ENCODE measurements at regions not wholly inside any gene's neighbourhood (a gene's known extent, or its start where the extent isn't known, plus 50 kb on each side); places are given as distances from the start of the nearest gene placed in this dataset.
"Not testable (repeated sequence)": the region's sequence is repeated elsewhere in the genome, so short reads cannot be mapped to it uniquely, and the experiment has no call there.

GRCh38 chr1:233722212-233722979, 108.5 kb downstream of the KCNK1 start:
- H3K4me1 ChIP-seq = no peaks in the 10 kb centered on the region
- H3K4me3 ChIP-seq = no peak overlapping the region
- TF ChIP-seq, protein P1, sequence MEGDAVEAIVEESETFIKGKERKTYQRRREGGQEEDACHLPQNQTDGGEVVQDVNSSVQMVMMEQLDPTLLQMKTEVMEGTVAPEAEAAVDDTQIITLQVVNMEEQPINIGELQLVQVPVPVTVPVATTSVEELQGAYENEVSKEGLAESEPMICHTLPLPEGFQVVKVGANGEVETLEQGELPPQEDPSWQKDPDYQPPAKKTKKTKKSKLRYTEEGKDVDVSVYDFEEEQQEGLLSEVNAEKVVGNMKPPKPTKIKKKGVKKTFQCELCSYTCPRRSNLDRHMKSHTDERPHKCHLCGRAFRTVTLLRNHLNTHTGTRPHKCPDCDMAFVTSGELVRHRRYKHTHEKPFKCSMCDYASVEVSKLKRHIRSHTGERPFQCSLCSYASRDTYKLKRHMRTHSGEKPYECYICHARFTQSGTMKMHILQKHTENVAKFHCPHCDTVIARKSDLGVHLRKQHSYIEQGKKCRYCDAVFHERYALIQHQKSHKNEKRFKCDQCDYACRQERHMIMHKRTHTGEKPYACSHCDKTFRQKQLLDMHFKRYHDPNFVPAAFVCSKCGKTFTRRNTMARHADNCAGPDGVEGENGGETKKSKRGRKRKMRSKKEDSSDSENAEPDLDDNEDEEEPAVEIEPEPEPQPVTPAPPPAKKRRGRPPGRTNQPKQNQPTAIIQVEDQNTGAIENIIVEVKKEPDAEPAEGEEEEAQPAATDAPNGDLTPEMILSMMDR (IDR thresholded peaks at IDR 0.05) = no peak
- H3K27ac ChIP-seq = no peak overlapping the region
- ATAC-seq = no peak
- no peaks in the 10 kb centered on the region for H3K36me3 ChIP-seq
- intact Hi-C loops (cut with DNase I) = no loop called here
- H3K27me3 ChIP-seq = no peaks in the 10 kb centered on the region
- H3K9me3 ChIP-seq = peaks cover 0 to 3% of the 10 kb centered on the region in 2 donors
- DNase-seq = no peak

DNA sequence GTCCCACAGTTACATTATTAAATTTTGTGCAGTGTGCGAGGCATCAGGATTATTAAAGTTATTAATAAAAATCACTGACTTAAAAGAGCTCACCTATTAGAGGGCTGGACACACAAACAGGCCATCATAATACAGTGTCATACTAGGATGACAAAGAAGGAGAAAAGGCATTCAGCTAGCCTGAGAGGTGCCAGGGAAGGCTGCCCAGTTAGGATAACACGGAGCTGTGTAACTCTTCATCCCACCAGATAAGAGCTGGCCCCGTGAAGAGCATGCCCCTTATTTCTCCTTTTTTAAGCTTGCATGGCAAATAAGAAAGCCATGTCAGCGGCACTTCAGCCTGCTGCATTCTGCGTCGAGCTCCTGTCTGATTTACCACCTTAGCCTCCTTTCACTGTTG, 109.5 kb downstream of the KCNK1 start:
- H3K27me3 ChIP-seq = no peaks in the 10 kb centered on the region
- H3K4me1 ChIP-seq = no peaks in the 10 kb centered on the region
- no peaks in the 10 kb centered on the region for H3K36me3 ChIP-seq
- H3K9me3 ChIP-seq = peaks cover 0 to 3% of the 10 kb centered on the region in 2 donors
- no peak overlapping the region for H3K27ac ChIP-seq
- ATAC-seq (no peak), DNase-seq (no peak)
- no peak overlapping the region for H3K4me3 ChIP-seq
- TF ChIP-seq, protein P1 (IDR thresholded peaks at IDR 0.05) = no peak
- intact Hi-C loops (cut with DNase I) = no loop called here

GRCh38 chr1:233724131-233724631, 110.3 kb downstream of the KCNK1 start:
- H3K36me3 ChIP-seq; intact Hi-C loops (cut with DNase I); ATAC-seq; H3K4me1 ChIP-seq; H3K27me3 ChIP-seq; H3K9me3 ChIP-seq; H3K4me3 ChIP-seq; H3K27ac ChIP-seq; DNase-seq: not testable (repeated sequence)

DNA sequence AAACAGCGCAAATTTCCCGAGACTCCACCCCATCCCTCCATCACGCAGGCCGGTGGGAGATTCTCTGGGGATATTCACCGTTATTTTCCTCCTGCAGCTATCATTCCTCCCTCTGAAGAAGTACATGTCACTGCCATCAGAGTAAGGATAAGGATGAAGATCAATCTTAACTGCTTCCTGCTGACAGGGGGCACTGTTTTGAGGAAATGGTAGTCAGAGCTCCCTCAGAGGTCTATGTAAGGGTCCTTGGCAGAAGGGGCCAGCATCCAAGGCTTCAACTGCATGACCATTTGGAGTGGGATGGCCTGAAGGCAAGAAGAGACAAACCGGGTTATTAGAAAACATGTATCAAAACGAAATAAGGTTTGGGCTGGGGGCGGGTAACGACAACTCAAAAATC, 111.5 kb downstream of the KCNK1 start:
- peaks cover 0 to 3% of the 10 kb centered on the region in 2 donors for H3K9me3 ChIP-seq
- ATAC-seq (no peak), DNase-seq (no peak)
- H3K4me3 ChIP-seq = no peak overlapping the region
- H3K27ac ChIP-seq = no peak overlapping the region
- H3K36me3 ChIP-seq = no peaks in the 10 kb centered on the region
- no peaks in the 10 kb centered on the region for H3K4me1 ChIP-seq
- no peaks in the 10 kb centered on the region for H3K27me3 ChIP-seq
- intact Hi-C loops (cut with DNase I) = no loop called here
- TF ChIP-seq, protein P1 (IDR thresholded peaks at IDR 0.05) = no peak

DNA sequence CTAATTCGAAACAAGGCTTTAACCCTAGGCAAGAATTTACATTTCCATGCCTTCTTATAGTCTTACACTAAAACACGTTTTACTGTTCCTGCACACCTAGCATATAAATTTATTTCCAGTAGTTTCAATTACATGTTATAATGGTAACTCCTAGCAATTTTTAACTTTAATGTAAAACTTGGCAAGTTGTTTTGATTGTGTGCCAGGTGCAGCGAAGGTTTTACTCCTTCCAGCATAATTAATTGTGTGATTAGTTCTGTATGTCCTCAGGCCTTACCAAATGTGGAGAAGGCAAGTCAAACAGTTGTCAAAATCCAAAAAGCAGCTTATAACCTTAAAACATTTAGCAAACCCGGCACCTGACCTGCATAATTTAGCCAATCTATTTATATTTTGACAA, 114.8 kb downstream of the KCNK1 start:
- DNase-seq (no peak), ATAC-seq (no peak)
- Histone ChIP-seq H3K9me3 (peaks cover 0 to 3% of the 10 kb centered on the region in 2 donors), H3K4me3 (no peak overlapping the region), H3K27ac (no peak overlapping the region), H3K36me3 (no peaks in the 10 kb centered on the region), H3K27me3 (no peaks in the 10 kb centered on the region), H3K4me1 (no peaks in the 10 kb centered on the region)
- TF ChIP-seq, protein P1 (IDR thresholded peaks at IDR 0.05) = no peak
- intact Hi-C loops (cut with DNase I) = no loop called here

DNA sequence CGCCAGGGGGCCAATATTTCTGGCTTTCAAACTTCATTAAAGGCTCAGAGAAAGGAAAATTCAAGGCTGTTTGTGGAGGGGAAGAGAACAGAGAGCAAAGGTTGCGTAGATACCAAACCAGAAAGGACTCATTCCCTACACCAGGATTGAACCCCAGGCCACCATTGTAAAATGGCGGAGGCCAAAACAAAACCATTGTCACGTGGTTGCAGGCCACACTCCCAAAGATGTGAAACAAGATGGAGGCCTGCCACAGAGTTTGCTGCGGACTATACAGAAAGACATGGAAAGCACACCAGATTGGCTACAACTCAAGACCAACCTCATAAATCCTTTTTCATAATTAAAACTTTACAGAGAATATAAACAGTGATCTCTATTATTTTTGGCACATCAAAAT, 116.5 kb downstream of the KCNK1 start:
- TF ChIP-seq, protein P1 (IDR thresholded peaks at IDR 0.05) = no peak
- Histone ChIP-seq H3K27me3 (no peaks in the 10 kb centered on the region), H3K4me1 (no peaks in the 10 kb centered on the region), H3K4me3 (no peak overlapping the region), H3K36me3 (no peaks in the 10 kb centered on the region), H3K27ac (no peak overlapping the region), H3K9me3 (no peaks in the 10 kb centered on the region)
- no peak for DNase-seq
- no peak for ATAC-seq
- intact Hi-C loops (cut with DNase I) = no loop called here
